Endothelial cell of umbilical vein (primary cell): ENCODE measurements at regions not wholly inside any gene's neighbourhood (a gene's known extent, or its start where the extent isn't known, plus 50 kb on each side); places are given as distances from the start of the nearest gene placed in this dataset.

Experiments
- BruUV-seq: library from RNA; stranded (reverse); fragments of 400-500 nt; replicated peaks from 2 replicates; lab custom pipeline; 2021; lab: Mats Ljungman, UMichigan
- CTCF ChIA-PET: fragments of 300-600, 350-600 bp; sonication (Branson Sonifier 250); formaldehyde crosslinking; loops from one replicate; lab custom pipeline; 2021; ENCODE audit warnings: antibody characterized with exemption, inconsistent platforms; lab: Charles Lee
- POLR2A ChIA-PET: fragments of 300-600, 350-600 bp; sonication (Branson Sonifier 250); formaldehyde crosslinking; loops from one replicate; lab custom pipeline; 2021; ENCODE audit warnings: antibody characterized with exemption, inconsistent platforms; lab: Charles Lee
- DNase-seq: peaks from one replicate; pipeline ENCODE4 v3.0.0-alpha.2; 2011; ENCODE audit warnings: low read depth, low spot score
- FAIRE-seq: peaks from 2 replicates; lab custom pipeline; 2011; peaks lifted over from hg19 to GRCh38; lab: Jason Lieb, UNC
- H2AFZ ChIP-seq: 2 replicates; pipeline ENCODE4 v1.6.0; 2012; ENCODE audit warnings: low read depth, low read length, control low read depth, inconsistent platforms
- H3K27ac ChIP-seq: 2 replicates; pipeline ENCODE4 v1.5.1; 2011; ENCODE audit warnings: low read depth, mild to moderate bottlenecking, control low read depth, low read length, moderate library complexity; ENCODE audit not compliant: insufficient read depth
- H3K27me3 ChIP-seq, 2 experiments: 2 replicates each; pipeline versions ENCODE4 v1.6.0 to v1.6.1; 2011; ENCODE audit warnings: low read length in 2 of 2, mixed read lengths in 1 of 2; ENCODE audit not compliant: control insufficient read depth in 2 of 2, insufficient read depth in 2 of 2
- H3K36me3 ChIP-seq, 2 experiments: 2 replicates in 1 of 2; 3 replicates in 1 of 2; pipeline ENCODE4 v1.5.1; 2011; ENCODE audit warnings: low read length in 2 of 2, mild to moderate bottlenecking in 1 of 2, moderate library complexity in 1 of 2; ENCODE audit not compliant: control insufficient read depth in 2 of 2, insufficient read depth in 2 of 2; ENCODE audit errors: extremely low read depth in 1 of 2
- H3K4me1 ChIP-seq: 3 replicates; pipeline ENCODE4 v1.5.1; 2011; ENCODE audit warnings: mild to moderate bottlenecking, low read length; ENCODE audit not compliant: control insufficient read depth, insufficient read depth; ENCODE audit errors: extremely low read depth
- H3K4me2 ChIP-seq: 2 replicates; pipeline ENCODE4 v1.6.1; 2011; ENCODE audit warnings: low read length, control low read depth, mixed read lengths; ENCODE audit not compliant: insufficient read depth
- H3K4me3 ChIP-seq, 3 experiments: fragments of 200-600 bp in 1 of 3; sonication (generic), shearing (Covaris generic) in 1 of 3; replicated peaks in 1 of 3; 2 replicates each; pipeline ENCODE4 v1.5.1; 2011 to 2016; ENCODE audit warnings: control low read depth in 3 of 3, low read length in 3 of 3, mild to moderate bottlenecking in 2 of 3, inconsistent platforms in 1 of 3, low read depth in 1 of 3, moderate library complexity in 1 of 3; ENCODE audit not compliant: insufficient read depth in 1 of 3
- H3K79me2 ChIP-seq: 2 replicates; pipeline ENCODE4 v1.6.0; 2012; ENCODE audit warnings: low read length, inconsistent platforms; ENCODE audit not compliant: control insufficient read depth, insufficient read depth
- H3K9ac ChIP-seq: replicated peaks from 2 replicates; pipeline ENCODE3; 2011; ENCODE audit warnings: low read length, control low read depth; ENCODE audit not compliant: insufficient read depth; ENCODE audit errors: extremely low read depth
- H3K9me1 ChIP-seq: replicated peaks from 3 replicates; pipeline ENCODE4 v1.6.0; 2011; ENCODE audit warnings: mild to moderate bottlenecking, low read length; ENCODE audit not compliant: control insufficient read depth, insufficient read depth; ENCODE audit errors: extremely low read depth
- H3K9me3 ChIP-seq: replicated peaks from 2 replicates; pipeline ENCODE4 v1.5.1; 2012; ENCODE audit warnings: low read length, inconsistent platforms; ENCODE audit not compliant: control insufficient read depth, insufficient read depth
- H4K20me1 ChIP-seq: replicated peaks from 2 replicates; pipeline ENCODE3; 2011; ENCODE audit warnings: mild to moderate bottlenecking, low read length; ENCODE audit not compliant: control insufficient read depth, insufficient read depth; ENCODE audit errors: extremely low read depth
- EZH2 ChIP-seq: IDR thresholded peaks from 2 replicates; pipeline ENCODE4 v1.6.1; 2012; ENCODE audit warnings: borderline replicate concordance, low read depth, mild to moderate bottlenecking, moderate library complexity, low read length, inconsistent platforms; ENCODE audit not compliant: severe bottlenecking
- FOS ChIP-seq: IDR thresholded peaks from 2 replicates; pipeline ENCODE4 v1.6.1; 2011; ENCODE audit warnings: mild to moderate bottlenecking, low read length, moderate library complexity, borderline replicate concordance; ENCODE audit not compliant: insufficient read depth
- GATA2 ChIP-seq: IDR thresholded peaks from 2 replicates; pipeline ENCODE4 v1.7.0; 2011; ENCODE audit warnings: low read depth, mild to moderate bottlenecking, moderate library complexity, mixed read lengths, low read length; ENCODE audit not compliant: insufficient read length, insufficient read depth
- JUN ChIP-seq: IDR thresholded peaks from 2 replicates; pipeline ENCODE4 v1.6.1; 2011; ENCODE audit warnings: borderline replicate concordance, low read depth; ENCODE audit not compliant: insufficient read length, insufficient read depth
- MYC ChIP-seq: IDR thresholded peaks from one replicate; pipeline ENCODE4 v1.6.1; 2011; ENCODE audit warnings: mild to moderate bottlenecking, low read depth, low read length
- POLR2A ChIP-seq: IDR thresholded peaks from 2 replicates; pipeline ENCODE4 v1.6.1; 2012; ENCODE audit warnings: low read depth, mild to moderate bottlenecking, control low read depth, low read length
- POLR2AphosphoS5 ChIP-seq: IDR thresholded peaks from 2 replicates; pipeline ENCODE4 v1.6.1; 2012; ENCODE audit warnings: low read depth, mild to moderate bottlenecking, control low read depth, low read length, moderate library complexity; ENCODE audit not compliant: insufficient read depth
- dilution Hi-C: fragments of 300-500 bp; cut with MboI; formaldehyde crosslinking; loops from one replicate; pipeline ENCODE4 v1.15.0; 2019; ENCODE audit warnings: low sequenced_read_pairs; ENCODE audit not compliant: extremely low pct_ligation_motif_present
- intact Hi-C: fragments of 100-400 bp; cut with micrococcal nuclease; formaldehyde crosslinking; loops from one replicate; pipeline ENCODE4 v1.10.0; 2022
- TF ChIP-seq, protein P1 (sequence below), 2 donors: IDR thresholded peaks; 1 replicate in 1 of 2; 2 replicates in 1 of 2; pipeline ENCODE4 v1.5.1; 2011; ENCODE audit warnings: low read length in 2 of 2, mild to moderate bottlenecking in 2 of 2, moderate library complexity in 2 of 2, control low read depth in 1 of 2, inconsistent platforms in 1 of 2, low read depth in 1 of 2; ENCODE audit not compliant: insufficient read depth in 1 of 2; ENCODE audit errors: extremely low read depth in 1 of 2
- TF ChIP-seq, protein P2 (sequence below): IDR thresholded peaks from 2 replicates; pipeline ENCODE4 v1.6.1; 2011; ENCODE audit not compliant: insufficient read depth, insufficient read length

DNA sequence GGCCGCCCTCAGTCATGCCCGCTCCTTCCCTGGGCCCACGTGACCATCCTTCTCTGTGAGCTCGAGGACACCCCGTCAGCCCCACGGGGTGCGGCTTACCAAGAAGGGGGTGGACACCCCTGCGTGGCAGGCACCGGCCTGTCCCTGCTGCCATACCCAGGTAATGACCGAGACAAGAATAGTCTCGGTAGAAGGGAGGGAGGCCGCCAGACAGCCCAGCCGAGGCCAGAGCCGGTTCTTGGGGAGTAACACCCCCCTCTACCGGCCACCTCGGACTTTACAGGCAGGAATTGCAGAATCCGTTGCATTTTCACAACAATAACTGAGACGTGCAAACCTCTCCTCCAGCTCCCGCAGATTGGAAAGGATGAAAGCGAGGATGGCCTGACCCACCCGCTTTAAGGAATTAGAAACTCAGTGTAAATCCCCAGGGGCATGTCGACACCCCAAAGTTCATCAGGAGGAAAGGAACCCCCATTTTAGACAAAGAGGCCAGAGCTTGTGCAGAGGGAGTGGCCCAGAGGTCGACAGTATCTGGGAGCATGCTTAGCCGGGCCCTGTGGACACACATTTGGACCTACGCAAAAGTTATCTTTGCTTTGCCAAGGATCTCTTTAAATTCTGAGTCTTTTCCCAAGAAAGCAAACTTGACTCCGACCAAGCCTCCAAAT lies 60.1 kb upstream of the GLI2 start:
- CTCF ChIA-PET: interaction anchor here (0.6 to 1.9 kb wide), 20 partner anchors 10 to 410 kb away, joined by 3 to 37 read pairs (median 4); no protein-coding TSS in a partner anchor
- Histone ChIP-seq H3K4me3 (no peak overlapping the region), H3K9ac (no peak overlapping the region), H3K9me1 (no peaks in the 10 kb centered on the region), H3K4me1 (no peaks in the 10 kb centered on the region), H4K20me1 (no peaks in the 10 kb centered on the region), H3K4me2 (no peak overlapping the region), H3K27me3 (peaks cover 9 to 12% of the 10 kb centered on the region in 2 experiments), H3K9me3 (no peaks in the 10 kb centered on the region), H2AFZ (no peak overlapping the region), H3K27ac (no peak overlapping the region), H3K36me3 (no peaks in the 10 kb centered on the region), H3K79me2 (no peaks in the 10 kb centered on the region)
- intact Hi-C loops (loop anchor here (1.0 to 10.0 kb wide), 4 partner anchors 123 to 332 kb away; no protein-coding TSS in a partner anchor), dilution Hi-C loops (no loop called here)
- POLR2A ChIA-PET: no interaction called here
- no peak for TF ChIP-seq GATA2
- TF ChIP-seq, protein P1, sequence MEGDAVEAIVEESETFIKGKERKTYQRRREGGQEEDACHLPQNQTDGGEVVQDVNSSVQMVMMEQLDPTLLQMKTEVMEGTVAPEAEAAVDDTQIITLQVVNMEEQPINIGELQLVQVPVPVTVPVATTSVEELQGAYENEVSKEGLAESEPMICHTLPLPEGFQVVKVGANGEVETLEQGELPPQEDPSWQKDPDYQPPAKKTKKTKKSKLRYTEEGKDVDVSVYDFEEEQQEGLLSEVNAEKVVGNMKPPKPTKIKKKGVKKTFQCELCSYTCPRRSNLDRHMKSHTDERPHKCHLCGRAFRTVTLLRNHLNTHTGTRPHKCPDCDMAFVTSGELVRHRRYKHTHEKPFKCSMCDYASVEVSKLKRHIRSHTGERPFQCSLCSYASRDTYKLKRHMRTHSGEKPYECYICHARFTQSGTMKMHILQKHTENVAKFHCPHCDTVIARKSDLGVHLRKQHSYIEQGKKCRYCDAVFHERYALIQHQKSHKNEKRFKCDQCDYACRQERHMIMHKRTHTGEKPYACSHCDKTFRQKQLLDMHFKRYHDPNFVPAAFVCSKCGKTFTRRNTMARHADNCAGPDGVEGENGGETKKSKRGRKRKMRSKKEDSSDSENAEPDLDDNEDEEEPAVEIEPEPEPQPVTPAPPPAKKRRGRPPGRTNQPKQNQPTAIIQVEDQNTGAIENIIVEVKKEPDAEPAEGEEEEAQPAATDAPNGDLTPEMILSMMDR (IDR thresholded peaks at IDR 0.05; ENCODE audit: extremely low read depth in 1 of 2, insufficient read depth in 1 of 2, low read depth in 1 of 2, low read length in 2 of 2): peak; percentile 71 to 75
- FAIRE-seq: peak; percentile 85
- no TSS peak for BruUV-seq
- DNase-seq: peak; percentile 43

DNA sequence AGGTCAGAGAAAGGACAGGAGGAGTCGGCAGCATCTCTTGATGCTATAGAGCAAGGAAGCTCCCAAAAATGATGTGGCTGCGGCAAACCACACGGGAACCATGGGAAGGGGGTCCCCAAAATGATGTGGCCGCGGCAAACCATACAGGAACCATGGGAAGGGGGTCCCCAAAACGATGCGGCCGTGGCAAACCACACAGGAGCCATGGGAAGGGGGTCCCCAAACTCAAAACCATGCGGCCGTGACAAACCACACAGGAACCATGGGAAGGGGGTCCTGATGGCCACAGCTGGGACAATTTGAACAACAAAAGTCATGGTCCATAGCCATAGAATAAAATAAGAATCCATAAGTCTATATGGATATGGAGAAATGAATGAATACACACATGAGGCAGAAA lies 58.4 kb upstream of the GLI2 start:
- intact Hi-C loops: loop anchor here (5.0 to 10.0 kb wide), 2 partner anchors 170 to 232 kb away; no protein-coding TSS in a partner anchor
- H2AFZ ChIP-seq: no peak overlapping the region
- no peaks in the 10 kb centered on the region for H3K4me1 ChIP-seq
- DNase-seq (no peak), FAIRE-seq (no peak)
- BruUV-seq: no TSS peak
- ChIA-PET CTCF (interaction anchor here (0.6 to 2.2 kb wide), 14 partner anchors 93 to 429 kb away, joined by 3 to 32 read pairs (median 4); no protein-coding TSS in a partner anchor), POLR2A (interaction anchor here (0.7 kb wide), 1 partner anchor 801 kb away, joined by 4 read pairs; no protein-coding TSS in a partner anchor)
- H3K4me2 ChIP-seq: no peak overlapping the region
- no peaks in the 10 kb centered on the region for H3K9me1 ChIP-seq
- no peaks in the 10 kb centered on the region for H3K9me3 ChIP-seq
- no peak overlapping the region for H3K4me3 ChIP-seq
- H3K27me3 ChIP-seq: peaks cover 10 to 12% of the 10 kb centered on the region in 2 experiments
- H4K20me1 ChIP-seq: no peaks in the 10 kb centered on the region
- dilution Hi-C loops: no loop called here
- TF ChIP-seq POLR2AphosphoS5 (no peak), EZH2 (no peak), GATA2 (no peak), MYC (no peak), POLR2A (no peak), JUN (no peak), FOS (no peak)
- TF ChIP-seq, protein P2, sequence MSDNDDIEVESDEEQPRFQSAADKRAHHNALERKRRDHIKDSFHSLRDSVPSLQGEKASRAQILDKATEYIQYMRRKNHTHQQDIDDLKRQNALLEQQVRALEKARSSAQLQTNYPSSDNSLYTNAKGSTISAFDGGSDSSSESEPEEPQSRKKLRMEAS: no peak
- TF ChIP-seq, protein P1 (IDR thresholded peaks at IDR 0.05; ENCODE audit: extremely low read depth in 1 of 2, insufficient read depth in 1 of 2, low read depth in 1 of 2, low read length in 2 of 2): no peak
- H3K27ac ChIP-seq: no peak overlapping the region
- H3K79me2 ChIP-seq: no peaks in the 10 kb centered on the region
- H3K9ac ChIP-seq: no peak overlapping the region
- no peaks in the 10 kb centered on the region for H3K36me3 ChIP-seq
